Hindlimb muscle (tissue), 1 donor: ENCODE measurements at regions not wholly inside any gene's neighbourhood (a gene's known extent, or its start where the extent isn't known, plus 50 kb on each side); places are given as distances from the start of the nearest gene placed in this dataset.

Experiments
- DNase-seq: peaks from one replicate; pipeline ENCODE4 v3.0.0-alpha.2; 2013

DNA sequence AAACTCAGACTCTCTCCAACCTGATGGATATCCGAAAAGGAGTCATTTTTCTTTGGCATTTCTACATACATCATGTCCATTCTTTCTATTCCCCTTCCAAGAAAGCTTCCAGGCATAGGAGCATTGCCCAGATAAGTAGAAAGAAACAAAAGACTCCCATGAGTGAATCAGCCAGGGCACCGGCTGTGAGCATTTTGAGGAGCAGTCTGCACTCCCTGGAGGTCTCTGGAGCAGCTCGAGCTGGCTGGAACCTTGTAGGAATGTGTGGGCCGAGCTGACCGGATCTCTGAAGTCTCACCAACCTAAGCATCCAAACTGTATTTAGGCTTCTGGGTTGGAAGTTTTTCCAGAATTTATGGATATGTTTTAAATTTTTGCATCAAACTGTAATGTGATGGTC lies 161.4 kb upstream of the TRPC7 start:
- no peak for DNase-seq

DNA sequence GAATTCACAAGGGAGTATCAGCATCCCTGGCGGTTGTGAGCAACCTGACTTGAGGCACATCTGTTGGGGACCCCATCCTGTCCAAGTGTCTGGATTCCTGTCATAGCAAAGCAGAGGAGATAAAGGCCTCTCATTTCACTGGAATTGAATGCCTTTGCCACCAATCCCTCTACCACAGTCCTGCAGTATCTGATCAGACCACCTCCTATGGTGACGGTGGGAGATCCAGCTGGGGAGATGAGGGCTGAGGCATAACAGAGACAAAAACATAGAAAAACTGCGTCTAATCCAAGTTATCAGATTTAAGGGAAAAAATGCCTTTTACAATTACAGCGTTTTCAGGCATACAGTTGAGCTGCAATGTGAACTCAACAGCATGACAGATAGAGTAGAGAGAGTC lies 160.7 kb upstream of the TRPC7 start:
- DNase-seq, result no peak

DNA sequence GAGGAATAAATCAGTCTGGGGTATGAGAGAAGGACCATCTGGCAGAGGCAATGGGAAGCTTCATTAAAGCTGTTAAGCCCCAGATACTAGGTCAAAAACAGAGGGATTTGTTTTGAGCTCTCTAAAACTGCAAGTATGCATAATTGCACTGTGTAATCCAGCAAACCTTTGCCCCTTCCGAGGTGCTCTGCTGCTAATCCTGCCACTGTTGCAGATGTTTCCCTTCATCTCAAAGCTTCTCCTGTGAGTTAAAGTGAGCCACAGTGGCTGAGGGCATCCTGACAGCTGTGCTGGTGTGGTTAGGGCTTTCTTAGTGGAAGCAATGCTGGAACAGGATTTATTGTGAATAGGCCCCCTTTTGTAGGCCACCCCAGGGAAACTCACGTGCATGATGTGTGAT lies 160.3 kb upstream of the TRPC7 start:
- no peak for DNase-seq

DNA sequence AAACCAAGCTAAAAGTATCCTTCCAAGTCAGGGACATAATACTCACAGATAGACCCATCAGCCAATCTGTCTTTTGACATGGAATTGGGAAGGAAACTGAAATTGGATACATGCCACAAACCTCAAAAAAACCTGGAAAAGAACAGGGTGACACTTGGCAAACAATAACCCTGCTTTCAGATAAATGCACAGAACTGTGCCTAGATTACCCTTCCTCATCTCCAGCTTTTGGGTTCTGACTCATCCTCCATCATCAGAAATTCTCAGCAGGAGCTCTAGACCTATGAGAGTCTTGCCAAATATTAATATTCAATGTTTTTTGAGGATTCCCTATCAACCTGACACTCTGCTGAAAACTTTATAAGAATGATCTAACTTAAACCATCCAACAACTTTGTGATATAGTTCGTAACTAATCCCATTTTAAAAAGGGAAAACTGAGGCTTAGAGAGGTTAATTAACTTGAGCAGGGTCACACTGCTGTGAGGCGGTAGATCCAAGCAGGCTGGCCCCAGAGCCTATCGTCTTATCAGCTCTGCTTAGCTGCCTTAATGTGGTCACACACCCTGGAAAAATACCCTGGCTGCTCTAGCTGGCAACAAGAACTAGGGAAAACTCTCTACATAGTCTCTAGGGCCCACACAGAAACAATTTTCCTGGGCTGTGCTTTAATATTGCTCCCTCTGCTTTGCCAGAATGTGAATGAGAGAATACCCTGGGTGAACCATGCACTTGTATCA lies 157.0 kb upstream of the TRPC7 start:
- no peak for DNase-seq

DNA sequence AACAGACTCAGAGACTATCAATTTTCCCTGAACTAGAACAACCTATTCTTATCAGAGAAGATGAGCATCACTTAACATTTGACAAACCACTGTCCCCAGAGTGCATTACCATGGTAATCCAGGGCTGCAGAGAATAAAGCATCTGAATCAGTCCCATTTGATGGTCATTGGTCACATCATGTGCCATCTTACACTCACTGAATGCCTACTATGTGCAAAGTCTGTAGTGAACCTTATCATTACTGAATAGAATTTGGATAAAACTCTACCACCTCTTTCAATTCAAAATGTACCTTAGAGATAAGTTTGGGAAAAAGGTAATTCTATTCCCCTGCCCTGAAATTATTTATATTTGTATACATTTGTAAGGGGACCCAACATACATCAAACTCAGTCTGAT lies 156.4 kb upstream of the TRPC7 start:
- no peak for DNase-seq

DNA sequence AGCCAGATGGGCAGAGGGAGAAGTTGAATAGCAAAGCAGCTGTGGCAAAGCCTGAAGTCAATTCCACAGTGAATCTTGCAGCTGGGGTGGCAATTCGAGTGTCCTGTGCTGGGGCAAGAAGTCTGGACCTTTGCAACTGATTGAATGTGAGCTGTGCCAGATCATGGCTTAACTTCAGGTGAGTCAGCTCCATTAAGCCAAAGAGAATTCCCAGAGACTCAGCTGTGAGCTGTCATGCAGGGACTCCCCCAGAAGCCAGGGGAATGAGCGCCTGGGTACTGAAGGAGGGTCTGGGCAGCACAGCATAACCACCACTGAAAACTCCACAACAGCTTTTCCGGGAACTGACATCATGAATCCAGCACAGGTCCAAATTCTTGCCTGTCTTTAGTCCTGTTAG lies 153.5 kb upstream of the TRPC7 start:
- DNase-seq, result no peak

DNA sequence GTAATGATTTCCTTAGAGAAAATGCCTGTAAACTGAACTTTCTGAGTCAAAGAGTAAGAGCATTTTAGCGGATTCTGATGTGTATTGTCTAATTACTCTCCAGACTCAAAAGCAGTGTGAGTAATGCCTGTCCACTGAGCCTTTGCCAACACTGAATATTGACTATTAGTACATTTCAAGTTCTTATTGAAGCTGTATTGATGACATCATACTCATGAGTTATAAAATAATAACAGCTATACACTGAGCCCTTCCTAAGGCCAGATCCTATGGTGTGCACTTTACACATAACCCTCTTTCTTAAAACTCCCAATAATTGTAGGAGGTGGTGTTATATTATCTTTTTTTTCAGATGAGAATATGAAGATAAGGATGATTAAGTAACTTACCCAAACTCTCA lies 152.8 kb upstream of the TRPC7 start:
- no peak for DNase-seq

DNA sequence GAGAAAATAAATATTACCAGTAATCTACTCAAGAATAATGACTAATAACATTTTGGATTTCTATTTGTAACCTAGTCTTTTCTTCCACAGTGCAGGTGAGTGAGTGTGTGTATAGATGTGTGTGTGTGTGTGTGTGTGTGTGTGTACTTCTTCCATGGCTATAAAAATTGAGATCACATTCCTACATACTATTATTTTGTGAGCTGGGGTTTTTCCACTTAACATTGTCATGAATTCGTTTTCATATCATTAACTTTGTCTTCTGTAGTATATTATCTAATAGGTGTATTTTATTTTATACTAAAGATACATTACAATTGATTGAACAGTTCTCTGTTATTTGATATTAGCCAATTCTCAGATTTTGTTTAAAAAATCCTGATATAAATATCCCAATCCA lies 152.4 kb upstream of the TRPC7 start:
- no peak for DNase-seq

DNA sequence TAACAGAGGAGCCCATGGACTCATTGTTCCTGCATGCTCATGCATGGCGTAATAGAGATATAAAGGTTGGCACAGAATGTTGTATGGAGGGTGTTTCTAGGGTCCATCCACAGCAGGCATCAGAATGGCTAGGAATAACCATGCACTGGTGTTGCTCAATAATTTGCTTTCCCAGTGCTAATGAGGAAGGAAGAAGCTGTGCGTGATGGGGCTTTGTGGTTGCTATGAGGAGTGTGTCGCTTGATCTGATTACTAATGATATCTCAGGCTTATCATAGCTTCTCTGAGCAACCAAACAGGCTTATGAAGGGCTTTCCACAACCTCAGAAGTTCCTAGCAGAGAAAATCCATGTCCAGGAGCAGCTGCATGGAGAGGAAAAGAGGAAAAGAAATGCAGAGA lies 151.3 kb upstream of the TRPC7 start:
- no peak for DNase-seq

DNA sequence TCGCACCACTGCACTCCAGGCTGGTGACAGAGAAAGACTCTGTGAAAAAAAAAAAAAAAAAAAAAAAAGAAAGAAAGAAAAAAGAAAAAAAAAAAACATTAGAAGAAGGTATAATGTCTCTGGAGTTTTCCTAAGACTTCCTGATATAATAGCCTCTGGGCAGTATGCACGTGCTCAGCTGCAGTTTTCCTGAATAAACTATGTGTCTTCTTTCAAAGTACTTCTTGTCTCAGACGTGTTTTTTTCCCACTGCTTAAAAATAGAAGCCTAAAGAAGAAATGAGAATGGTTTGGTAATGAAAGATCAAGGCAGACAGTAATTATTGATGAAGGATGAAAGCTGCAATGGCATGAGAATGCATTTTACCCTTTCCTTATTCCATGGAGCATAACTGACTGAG lies 148.1 kb upstream of the TRPC7 start:
- DNase-seq, result no peak

DNA sequence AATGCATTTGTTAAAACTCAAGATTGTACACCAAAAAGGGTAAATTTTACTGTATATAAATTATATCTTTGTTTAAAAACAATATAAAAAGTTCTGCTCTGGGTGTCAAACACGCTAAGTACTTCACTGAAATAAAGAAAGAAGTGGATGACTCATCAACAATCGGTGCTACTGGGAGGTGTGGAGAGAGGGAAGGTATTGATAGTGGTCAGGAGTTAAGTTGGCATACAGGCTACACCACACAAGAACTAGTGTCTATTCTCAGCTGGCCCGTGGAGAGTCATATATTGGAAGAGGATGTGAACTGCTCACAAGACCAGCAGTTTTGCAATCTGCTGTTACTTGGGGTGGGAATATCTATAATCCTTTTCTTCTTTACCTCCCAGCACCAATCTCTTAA lies 145.7 kb upstream of the TRPC7 start:
- DNase-seq, result no peak

DNA sequence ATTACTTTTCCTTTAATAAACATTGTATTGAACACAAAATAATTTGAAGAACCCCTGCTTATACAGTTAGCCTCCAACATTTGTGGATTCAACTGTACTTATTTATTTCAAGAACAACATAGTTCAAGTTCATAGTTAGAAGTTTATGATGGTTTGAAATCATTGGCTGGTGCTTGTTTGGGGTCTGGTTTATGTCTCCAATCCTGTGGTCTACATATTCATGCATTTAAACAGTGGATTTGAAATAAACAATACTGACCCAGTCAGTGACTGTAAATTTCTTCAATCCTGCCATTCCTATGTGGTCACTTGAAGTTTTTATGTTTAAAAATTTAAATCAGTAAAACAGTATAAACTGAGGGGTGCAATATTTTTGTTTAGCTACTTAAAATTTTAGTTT lies 145.1 kb upstream of the TRPC7 start:
- no peak for DNase-seq

DNA sequence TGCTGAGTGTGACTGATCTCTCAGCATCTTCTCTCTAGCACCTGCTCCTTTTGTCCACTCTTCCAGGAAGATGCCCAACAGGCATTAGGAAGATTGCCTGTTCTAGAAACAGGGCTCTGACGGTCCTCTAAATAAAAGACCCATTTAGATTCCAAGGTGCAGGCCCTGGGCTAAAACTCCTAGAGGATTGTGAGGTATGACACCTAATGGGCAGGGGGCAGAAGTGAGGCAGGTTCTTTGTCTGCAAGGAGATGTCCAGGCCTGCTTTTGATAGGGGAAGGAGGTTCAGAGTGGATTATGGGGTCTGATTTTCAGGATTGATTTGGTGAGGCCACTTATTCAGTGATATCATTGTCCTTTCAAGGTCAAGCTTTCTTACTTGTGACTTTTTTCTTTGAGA lies 140.8 kb upstream of the TRPC7 start:
- DNase-seq, result no peak

DNA sequence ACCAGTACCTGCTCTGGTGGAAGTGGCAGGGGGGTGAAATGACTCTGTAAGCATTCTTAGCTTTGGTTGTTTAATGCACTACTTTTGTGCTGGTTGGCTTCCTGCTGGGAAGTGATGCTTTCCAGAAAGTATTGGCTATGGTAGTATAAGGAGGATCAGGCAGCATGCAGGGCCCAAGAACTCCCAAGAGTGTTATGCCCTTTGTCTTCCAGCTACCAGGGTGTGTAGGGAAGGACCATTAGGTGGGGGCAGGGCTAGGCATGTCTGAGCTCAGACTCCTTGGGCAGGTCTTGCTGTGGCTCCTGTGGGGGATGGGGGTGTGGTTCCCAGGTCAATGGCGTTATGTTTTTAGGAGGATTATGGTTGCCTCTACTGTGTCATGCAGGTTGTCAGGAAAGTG lies 135.8 kb upstream of the TRPC7 start:
- DNase-seq, result no peak

DNA sequence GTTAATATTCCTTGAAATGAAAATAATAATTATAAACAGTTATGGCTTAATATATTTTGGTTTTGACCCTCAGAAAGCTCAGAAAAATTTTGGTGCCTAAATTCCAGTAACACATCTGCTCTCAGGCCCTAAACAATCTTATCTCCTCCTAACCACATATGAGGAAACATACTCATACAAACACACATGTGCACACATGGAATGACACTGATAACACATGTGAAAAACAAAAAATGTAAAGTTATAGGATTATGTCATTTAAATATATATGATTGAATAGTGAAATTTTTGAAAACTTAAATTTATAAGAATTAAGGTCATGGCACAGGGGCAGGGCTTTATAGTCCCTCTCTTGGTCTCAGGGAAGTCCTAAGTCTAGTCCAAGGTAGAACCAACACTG lies 127.2 kb upstream of the TRPC7 start:
- no peak for DNase-seq

DNA sequence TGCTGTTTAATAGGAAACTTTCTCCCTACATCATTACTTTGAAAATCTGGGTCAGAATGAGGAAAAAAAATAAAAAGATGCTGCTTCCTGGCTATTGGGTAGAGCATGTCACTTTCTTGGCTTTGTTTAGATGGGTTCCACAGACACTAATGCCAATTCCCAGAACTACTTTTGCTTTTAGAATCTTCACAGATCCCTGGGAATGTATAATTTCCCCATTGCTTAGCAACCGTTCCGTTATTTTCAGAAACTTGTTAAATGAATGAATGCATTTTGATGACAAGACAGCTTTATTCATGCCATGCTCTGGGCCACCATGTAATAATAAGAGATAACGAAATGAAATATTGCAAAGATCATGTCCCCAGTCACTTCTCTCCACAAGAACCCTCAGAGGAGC lies 126.5 kb upstream of the TRPC7 start:
- no peak for DNase-seq

DNA sequence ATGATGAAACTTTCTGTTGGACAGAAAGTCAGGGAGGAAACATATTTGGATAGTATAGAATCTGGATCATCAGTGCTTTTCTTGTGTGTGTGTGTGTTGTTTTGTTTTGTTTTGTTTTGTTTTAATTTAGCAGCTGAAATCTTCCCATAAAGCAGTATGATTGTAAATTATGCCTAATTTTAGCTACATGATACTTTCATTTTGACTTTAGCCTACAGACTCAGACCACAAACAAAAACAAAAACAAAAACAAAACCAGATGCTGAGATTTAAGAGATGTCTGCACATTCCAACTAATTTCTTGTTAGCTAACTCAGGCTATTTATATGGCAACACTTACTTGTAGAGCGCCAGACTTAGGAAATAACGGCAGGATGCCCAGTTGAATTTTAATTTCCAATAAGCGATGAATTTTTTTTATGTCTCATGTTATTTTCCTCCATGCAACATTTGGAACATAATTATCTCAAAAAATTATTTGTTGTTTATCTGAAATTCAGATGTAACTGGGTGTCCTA lies 119.5 kb upstream of the TRPC7 start:
- DNase-seq, result no peak

DNA sequence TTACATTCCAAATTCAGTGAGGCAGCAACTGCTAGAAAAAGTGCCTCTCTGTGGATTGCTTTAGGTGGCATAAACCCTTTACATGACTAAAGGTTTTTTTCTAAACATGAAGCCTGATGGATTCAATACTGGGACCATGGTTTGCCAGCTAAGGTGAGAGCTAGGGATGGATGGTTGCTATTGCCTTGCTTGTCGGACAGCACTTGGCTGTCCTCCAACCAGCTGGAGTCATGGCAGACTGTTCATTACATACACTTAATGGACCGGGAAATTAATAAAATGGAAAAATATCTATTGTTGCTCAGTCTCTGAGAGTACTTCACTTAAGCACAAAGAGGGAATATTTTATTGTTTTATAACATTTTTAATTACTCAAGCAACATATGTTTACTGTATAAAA lies 116.9 kb upstream of the TRPC7 start:
- DNase-seq, result no peak

DNA sequence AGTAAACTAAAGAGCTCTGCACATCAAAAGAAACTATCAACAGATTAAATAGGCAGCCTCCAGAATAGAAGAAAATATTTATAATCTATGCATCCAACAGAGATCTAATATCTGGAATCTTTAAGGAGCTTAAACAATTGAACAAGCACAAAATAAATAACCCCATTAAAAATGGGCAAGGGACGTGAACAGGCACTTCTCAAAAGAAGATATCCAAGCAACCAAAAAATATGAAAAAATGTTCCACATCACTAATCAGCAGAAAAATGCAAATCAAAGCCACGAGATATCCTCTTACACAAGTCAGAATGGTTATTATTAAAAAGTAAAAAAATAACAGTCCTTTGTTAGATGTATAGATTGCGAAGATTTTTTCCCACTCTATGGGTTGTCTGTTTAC lies 109.1 kb upstream of the TRPC7 start:
- no peak for DNase-seq

DNA sequence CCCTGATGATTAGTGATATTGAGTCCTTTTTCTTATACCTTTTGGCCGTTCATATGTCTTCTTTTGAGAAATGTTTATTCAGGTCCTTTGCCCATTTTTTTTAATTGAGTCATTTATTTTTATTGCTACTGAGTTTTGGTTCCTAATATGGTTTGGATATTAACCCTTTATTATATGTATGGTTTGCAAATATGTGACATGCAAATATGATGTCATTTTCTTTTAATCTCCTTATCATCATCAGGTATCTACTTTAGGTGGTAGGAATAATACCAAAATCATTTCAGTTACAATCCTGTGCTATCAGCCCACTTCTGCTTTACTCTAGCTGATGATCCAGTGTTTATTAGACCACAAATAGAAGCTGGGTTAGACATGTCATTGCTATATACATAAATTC lies 102.3 kb upstream of the TRPC7 start:
- no peak for DNase-seq

DNA sequence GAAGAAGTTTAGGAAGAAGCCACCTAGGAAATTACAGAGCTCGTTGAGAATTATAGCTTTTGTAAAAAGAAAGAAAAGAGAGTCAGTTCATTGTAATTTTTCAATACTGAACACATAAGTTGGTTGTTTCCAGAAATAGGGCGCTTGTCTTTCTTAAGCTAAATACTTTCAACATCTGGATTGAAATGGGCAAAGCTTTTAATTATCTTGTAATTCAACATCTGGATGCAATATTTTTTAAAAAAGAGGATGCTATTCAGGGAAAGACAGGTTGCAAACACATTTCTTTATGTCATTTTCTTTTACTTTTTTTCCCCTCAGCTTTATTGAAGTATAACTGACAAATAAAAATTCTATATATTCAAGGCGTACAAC lies 100.7 kb upstream of the TRPC7 start:
- DNase-seq, result no peak

DNA sequence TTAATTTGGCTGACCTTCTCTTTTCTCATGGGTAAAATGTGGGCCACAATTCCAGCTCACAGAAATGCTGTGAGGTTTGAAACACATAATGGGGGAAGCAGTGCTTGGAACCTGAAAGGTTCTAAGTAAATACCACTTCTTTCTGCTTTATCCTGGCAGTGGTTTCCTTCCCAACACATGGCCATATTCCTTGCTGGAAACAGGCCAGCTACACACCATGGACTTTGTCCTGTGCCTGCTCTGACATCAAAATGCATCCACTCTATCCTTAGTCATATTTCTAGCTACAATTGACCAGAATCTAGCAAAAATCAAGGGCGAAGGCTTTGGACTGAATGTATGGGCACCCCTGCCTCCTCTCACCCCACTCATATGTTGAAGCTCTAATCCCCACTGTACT lies 93.1 kb upstream of the TRPC7 start:
- DNase-seq, result no peak

DNA sequence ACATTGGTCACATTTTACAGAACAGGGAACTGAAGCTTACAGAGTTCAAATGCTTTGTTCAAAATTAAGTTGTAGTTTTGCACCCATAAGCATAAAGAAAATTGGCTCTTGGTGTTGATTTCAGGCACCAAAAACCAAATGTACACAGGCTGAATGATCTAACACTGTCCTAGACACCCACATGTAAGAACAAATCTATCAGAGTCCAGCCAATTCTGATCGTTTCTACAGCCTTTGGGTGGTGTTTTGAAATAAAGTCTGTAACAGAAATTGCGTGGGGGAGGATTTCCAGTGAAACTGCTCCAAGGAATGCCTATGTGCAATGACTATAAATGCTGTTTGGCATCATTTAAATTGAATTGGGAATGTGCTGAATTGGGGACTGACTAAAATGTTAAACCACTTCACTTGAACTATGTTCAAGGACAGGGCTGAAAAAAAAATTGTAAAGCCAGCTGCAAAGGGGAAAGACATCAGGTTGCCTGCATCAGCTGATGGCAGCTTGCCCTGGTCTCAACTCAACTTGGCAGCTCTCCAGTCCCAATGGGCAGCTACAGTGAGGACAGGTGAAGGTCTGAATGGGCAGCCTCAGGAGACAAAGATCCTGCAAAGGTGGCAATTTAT lies 92.2 kb upstream of the TRPC7 start:
- DNase-seq, result peak; percentile 17

DNA sequence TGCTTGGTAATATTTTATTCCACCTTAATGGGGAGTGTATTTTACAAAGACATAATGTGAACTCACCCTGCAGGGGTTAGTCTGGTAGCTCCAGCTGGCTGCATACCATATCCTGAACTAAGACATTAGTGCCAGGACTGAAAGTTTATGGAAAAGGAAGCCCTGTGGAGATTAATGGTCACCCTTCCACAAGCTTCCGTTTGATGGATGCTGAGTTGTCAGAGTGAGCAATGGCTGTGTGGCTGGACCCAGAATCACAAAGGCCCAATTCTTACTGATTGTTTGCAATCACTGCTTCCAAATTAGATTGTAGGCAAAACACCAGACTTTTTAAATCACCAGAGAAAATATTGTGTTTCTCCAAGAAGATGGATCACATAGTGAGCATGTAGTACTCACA lies 90.1 kb upstream of the TRPC7 start:
- no peak for DNase-seq
